Kidney epithelial cell (primary cell): ENCODE measurements at regions not wholly inside any gene's neighbourhood (a gene's known extent, or its start where the extent isn't known, plus 50 kb on each side); places are given as distances from the start of the nearest gene placed in this dataset.
"Not testable (repeated sequence)": the region's sequence is repeated elsewhere in the genome, so short reads cannot be mapped to it uniquely, and the experiment has no call there.

Source experiments
- DNase-seq: peaks from one replicate; pipeline ENCODE4 v3.0.0-alpha.2; 2010; ENCODE audit warnings: low read depth
- H3K27me3 ChIP-seq: 2 replicates; pipeline ENCODE4 v1.6.0; 2011; ENCODE audit warnings: low read length; ENCODE audit not compliant: control insufficient read depth, insufficient read depth
- H3K36me3 ChIP-seq: 2 replicates; pipeline ENCODE4 v1.5.1; 2011; ENCODE audit warnings: low read length; ENCODE audit not compliant: control insufficient read depth, insufficient read depth
- H3K4me3 ChIP-seq: 2 replicates; pipeline ENCODE4 v1.5.1; 2011; ENCODE audit warnings: low read depth, mild to moderate bottlenecking, control low read depth, low read length

GRCh38 chr9:41075671-41076070 lies 52.8 kb downstream of the FOXD4L6 start:
- H3K36me3 ChIP-seq, H3K4me3 ChIP-seq, DNase-seq, H3K27me3 ChIP-seq: not testable (repeated sequence)

DNA sequence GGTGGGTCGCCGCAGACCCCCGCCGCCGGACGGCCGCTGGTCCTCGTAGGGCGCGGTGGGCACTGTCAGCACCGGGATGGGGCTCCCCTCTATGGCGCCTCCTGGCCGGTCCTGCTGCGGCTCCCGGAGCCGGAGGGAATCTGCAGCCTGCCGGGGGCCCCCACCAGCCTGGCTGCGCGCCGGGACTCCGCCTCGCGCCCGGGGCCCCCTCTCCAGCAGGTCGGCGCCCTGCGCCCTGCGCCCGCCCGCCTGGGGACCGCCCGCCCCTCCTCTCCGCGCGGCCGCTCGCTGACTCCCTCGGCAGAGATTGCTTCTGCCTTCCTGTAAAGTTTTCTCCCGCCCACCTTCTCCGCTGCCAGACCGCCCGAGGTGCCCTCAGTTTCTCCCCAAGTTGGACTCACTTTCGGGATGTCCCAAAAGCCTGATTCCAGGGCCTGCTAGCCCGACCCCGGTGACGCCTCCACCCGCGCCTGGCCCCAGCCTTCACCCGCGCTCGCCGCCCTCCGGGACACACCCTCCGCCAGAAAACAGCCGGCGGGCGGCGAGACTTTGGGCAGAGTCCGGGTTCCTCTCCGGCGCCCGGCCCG lies 54.0 kb downstream of the FOXD4L6 start:
- not testable (repeated sequence) for H3K27me3 ChIP-seq, DNase-seq, H3K36me3 ChIP-seq
- peak overlapping the region; percentile 70 for H3K4me3 ChIP-seq

DNA sequence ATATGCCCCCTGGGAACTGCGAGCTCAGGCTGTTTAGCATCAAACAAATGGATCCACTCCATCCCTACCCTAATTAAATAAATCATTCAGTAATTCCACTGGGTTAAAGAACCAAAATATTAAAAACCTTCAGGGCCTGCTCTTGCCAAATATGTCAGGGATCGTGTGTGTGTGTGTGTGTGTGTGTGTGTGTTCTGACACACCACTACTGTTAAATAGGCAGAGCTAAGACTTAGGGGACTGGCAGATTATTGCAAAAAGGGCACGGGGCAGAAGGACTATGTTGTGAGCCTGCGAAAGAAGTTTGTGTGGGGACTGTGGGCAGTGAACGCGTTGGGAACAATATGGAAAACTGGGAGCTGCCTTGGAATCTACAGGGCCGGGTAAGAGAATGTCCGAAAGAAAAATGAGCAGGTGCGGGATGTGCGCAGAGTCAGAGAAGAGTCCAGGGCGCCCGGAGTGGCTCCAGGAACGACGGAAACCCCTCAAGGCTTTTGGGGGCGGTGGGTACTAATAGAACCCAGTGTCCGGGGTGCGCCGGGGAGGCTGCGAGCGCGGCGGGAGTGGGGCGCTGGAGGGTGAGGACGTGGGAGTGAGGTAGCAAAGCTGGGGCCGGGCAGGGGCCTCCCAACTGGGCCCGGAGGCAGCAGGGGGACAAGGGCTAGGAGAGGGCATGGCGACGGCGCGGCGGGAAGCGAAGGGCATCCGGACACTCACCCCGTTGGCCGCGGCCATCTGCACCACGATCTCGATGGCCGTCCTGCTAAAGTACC lies 54.8 kb downstream of the FOXD4L6 start:
- H3K27me3 ChIP-seq, DNase-seq, H3K36me3 ChIP-seq: not testable (repeated sequence)
- H3K4me3 ChIP-seq, result peak overlapping the region; percentile 70

- H3K36me3 ChIP-seq, DNase-seq, H3K27me3 ChIP-seq, H3K4me3 ChIP-seq: not testable (repeated sequence)
Measured at GRCh38 chr9:41064125-41064795, 64.2 kb downstream of the FOXD4L6 start.

DNA sequence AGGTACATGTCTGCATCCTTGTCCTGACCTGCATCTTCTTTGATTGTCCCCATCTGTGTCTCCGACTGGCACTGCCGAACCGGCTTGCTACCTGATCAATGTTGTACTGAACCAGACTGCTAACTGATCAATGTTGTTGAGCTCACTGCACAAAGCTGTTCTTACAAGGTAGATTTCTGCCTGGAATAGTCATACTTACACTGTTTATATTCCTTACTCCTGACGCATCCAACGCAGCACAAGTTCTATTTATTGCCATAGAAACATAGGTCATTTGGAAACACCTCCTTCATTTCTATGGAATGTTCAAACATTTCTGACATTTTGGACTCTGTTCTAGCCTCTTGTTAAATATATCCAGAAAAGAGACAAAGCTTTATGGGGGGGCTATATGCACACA lies 65.2 kb downstream of the FOXD4L6 start:
- not testable (repeated sequence) for H3K4me3 ChIP-seq, H3K27me3 ChIP-seq, DNase-seq, H3K36me3 ChIP-seq

DNA sequence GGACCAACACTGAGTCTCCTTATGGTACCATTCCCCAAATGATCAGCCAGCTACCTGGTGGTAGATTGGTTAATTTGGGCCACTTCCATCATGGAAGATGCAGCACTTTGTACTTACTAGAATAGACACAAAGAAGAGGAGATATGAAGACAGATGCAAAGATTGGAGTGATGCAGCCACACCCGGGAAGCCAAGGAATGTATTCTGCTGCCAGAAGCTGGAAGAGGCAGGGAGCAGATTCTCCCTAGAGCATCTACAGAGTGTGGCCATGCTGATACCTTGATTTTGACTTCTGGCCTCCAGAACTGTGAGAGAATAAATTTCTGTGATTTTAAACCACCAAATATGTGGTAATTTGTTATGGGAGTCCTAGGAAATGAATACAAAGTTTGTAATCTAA lies 68.9 kb downstream of the FOXD4L6 start:
- not testable (repeated sequence) for H3K27me3 ChIP-seq, DNase-seq, H3K36me3 ChIP-seq, H3K4me3 ChIP-seq

GRCh38 chr9:41053666-41054363 lies 74.7 kb downstream of the FOXD4L6 start:
- DNase-seq, result peak; percentile 48
- not testable (repeated sequence) for H3K36me3 ChIP-seq, H3K4me3 ChIP-seq, H3K27me3 ChIP-seq

DNA sequence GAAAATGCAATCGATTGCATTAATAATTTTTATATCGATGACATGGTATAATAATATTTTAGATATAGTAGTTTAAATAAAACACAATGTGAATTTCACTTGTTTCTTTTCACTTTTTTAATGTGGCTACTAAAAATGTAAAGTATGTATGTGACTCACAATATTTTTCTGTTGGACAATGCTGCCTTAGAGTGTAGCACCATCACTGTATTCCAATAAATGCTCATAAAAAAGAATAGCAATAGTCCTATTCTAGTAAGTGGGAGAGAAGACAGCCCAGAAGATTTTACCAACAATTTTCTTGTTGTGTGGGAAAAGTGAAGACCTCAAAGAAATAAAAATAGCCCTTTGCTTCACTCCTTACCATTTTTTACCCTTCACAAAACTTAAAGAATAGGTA lies 79.8 kb downstream of the FOXD4L6 start:
- not testable (repeated sequence) for DNase-seq, H3K36me3 ChIP-seq, H3K27me3 ChIP-seq, H3K4me3 ChIP-seq

GRCh38 chr9:41047792-41048191 lies 80.7 kb downstream of the FOXD4L6 start:
- H3K4me3 ChIP-seq, DNase-seq, H3K27me3 ChIP-seq, H3K36me3 ChIP-seq: not testable (repeated sequence)

- DNase-seq, H3K4me3 ChIP-seq, H3K36me3 ChIP-seq, H3K27me3 ChIP-seq: not testable (repeated sequence)
Measured at GRCh38 chr9:41044930-41045329, 83.6 kb downstream of the FOXD4L6 start.

DNA sequence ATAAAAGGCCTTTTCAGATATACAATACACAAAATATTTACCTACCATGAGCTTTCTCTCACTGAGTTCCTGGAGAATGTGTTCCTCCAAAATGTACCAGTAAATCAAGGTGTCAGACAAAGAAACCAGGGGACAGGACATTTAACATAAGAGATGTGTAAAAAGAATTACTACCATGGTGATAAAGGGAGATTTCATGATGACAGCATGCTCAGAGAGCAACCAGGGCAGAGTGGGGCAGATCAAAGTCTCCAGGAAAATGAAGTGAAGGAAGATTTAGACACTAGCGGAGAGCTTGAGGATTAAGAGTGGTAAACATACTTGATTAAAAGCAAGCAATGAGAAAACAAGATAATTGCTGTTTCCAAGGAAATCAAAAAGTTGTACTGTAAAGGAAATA lies 85.0 kb downstream of the FOXD4L6 start:
- H3K27me3 ChIP-seq, DNase-seq, H3K36me3 ChIP-seq, H3K4me3 ChIP-seq: not testable (repeated sequence)

GRCh38 chr9:41042111-41042510 lies 86.4 kb downstream of the FOXD4L6 start:
- not testable (repeated sequence) for H3K4me3 ChIP-seq, H3K36me3 ChIP-seq, DNase-seq, H3K27me3 ChIP-seq

DNA sequence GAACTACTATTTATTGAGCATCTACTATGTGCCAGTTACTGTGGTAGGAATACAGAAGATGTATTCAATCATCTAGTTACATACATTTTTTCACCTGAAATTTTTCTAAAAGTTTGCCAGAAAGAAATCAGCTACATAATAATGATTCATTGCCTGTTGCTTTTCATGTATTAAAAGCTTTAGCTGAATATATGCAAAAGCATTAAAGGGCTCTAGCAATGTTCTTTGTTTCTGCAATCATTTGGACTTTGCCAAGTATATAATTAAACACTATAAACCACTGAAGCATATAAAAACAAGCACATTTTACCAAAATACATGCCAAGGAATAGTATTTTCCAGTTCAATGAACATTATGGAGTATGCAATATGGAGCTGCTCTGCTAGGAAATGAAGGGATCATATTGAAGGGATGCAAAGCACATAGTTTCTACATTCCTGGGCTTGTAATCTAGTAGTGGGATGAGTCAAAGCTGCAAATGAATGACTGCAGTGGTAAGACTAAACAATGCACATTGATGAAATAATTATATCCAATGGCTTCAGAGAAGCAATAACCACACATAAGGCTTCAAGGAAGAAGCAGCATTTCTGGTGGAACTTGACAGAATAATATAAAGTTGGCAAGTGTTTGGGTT lies 87.7 kb downstream of the FOXD4L6 start:
- DNase-seq, H3K36me3 ChIP-seq, H3K27me3 ChIP-seq, H3K4me3 ChIP-seq: not testable (repeated sequence)

GRCh38 chr9:41035276-41035675 lies 93.2 kb downstream of the FOXD4L6 start:
- DNase-seq, H3K4me3 ChIP-seq, H3K27me3 ChIP-seq, H3K36me3 ChIP-seq: not testable (repeated sequence)
